ENCODE measurements at regions not wholly inside any gene's neighbourhood (a gene's known extent, or its start where the extent isn't known, plus 50 kb on each side); places are given as distances from the start of the nearest gene placed in this dataset.

- DNase-seq (ENCODE audit: low read depth in 2 of 2), result no peak
Observed at GRCh38 chr13:82698941-82699340, 1183.3 kb downstream of the SLITRK1 start.

- no peak for DNase-seq (ENCODE audit: low read depth in 2 of 2)
Observed at GRCh38 chr13:82698383-82698782, 1183.9 kb downstream of the SLITRK1 start.

GRCh38 chr13:82693607-82694006 lies 1188.7 kb downstream of the SLITRK1 start:
- DNase-seq (ENCODE audit: low read depth in 2 of 2), result no peak

- DNase-seq (ENCODE audit: low read depth in 2 of 2), result no peak
Observed at GRCh38 chr13:82688400-82688994, 1193.8 kb downstream of the SLITRK1 start.

GRCh38 chr13:82687884-82688283 lies 1194.4 kb downstream of the SLITRK1 start:
- DNase-seq (ENCODE audit: low read depth in 2 of 2), result no peak

- no peak for DNase-seq (ENCODE audit: low read depth in 2 of 2)
Observed at GRCh38 chr13:82681535-82681934, 1200.7 kb downstream of the SLITRK1 start.

- no peak for DNase-seq (ENCODE audit: low read depth in 2 of 2)
Observed at GRCh38 chr13:82678052-82678451, 1204.2 kb downstream of the SLITRK1 start.

- DNase-seq (ENCODE audit: low read depth in 2 of 2), result no peak
Observed at GRCh38 chr13:82675024-82675423, 1207.2 kb downstream of the SLITRK1 start.

- DNase-seq (ENCODE audit: low read depth in 2 of 2), result no peak
Observed at GRCh38 chr13:82674546-82674945, 1207.7 kb downstream of the SLITRK1 start.

- no peak for DNase-seq (ENCODE audit: low read depth in 2 of 2)
Observed at GRCh38 chr13:82672248-82672647, 1210.0 kb downstream of the SLITRK1 start.

GRCh38 chr13:82664183-82664582 lies 1218.1 kb downstream of the SLITRK1 start:
- no peak for DNase-seq (ENCODE audit: low read depth in 2 of 2)

- no peak for DNase-seq (ENCODE audit: low read depth in 2 of 2)
Observed at GRCh38 chr13:82661126-82661525, 1221.1 kb downstream of the SLITRK1 start.

- DNase-seq (ENCODE audit: low read depth in 2 of 2), result no peak
Observed at GRCh38 chr13:82658811-82659210, 1223.5 kb downstream of the SLITRK1 start.

- no peak for DNase-seq (ENCODE audit: low read depth in 2 of 2)
Observed at GRCh38 chr13:82657471-82657870, 1224.8 kb downstream of the SLITRK1 start.

- DNase-seq (ENCODE audit: low read depth in 2 of 2), result no peak
Observed at GRCh38 chr13:82654861-82655855, 1227.1 kb downstream of the SLITRK1 start.

GRCh38 chr13:82654143-82654542 lies 1228.1 kb downstream of the SLITRK1 start:
- no peak for DNase-seq (ENCODE audit: low read depth in 2 of 2)

- no peak for DNase-seq (ENCODE audit: low read depth in 2 of 2)
Observed at GRCh38 chr13:82647540-82647939, 1234.7 kb downstream of the SLITRK1 start.

GRCh38 chr13:82636119-82636518 lies 1246.2 kb downstream of the SLITRK1 start:
- no peak for DNase-seq (ENCODE audit: low read depth in 2 of 2)

- DNase-seq (ENCODE audit: low read depth in 2 of 2), result no peak
Observed at GRCh38 chr13:82634946-82635345, 1247.3 kb downstream of the SLITRK1 start.

- DNase-seq (ENCODE audit: low read depth in 2 of 2), result no peak
Observed at GRCh38 chr13:82627183-82627582, 1255.1 kb downstream of the SLITRK1 start.

GRCh38 chr13:82625717-82626116 lies 1256.6 kb downstream of the SLITRK1 start:
- no peak for DNase-seq (ENCODE audit: low read depth in 2 of 2)

GRCh38 chr13:82615043-82615442 lies 1267.2 kb downstream of the SLITRK1 start:
- no peak for DNase-seq (ENCODE audit: low read depth in 2 of 2)

GRCh38 chr13:82614086-82614485 lies 1268.2 kb downstream of the SLITRK1 start:
- no peak for DNase-seq (ENCODE audit: low read depth in 2 of 2)
